ENCODE measurements at regions not wholly inside any gene's neighbourhood (a gene's known extent, or its start where the extent isn't known, plus 50 kb on each side); places are given as distances from the start of the nearest gene placed in this dataset.

GRCh38 chr3:41001556-41001955 lies 197.7 kb upstream of the CTNNB1 start:
- no peak for DNase-seq (ENCODE audit: low spot score in 2 of 2, unreplicated experiment in 2 of 2)
- TF ChIP-seq CTCF (IDR thresholded peaks at IDR 0.05; ENCODE audit: unreplicated experiment) = no peak
- Mint-ChIP-seq H3K27me3 (ENCODE audit: low read depth) (peaks cover 1% of the 10 kb centered on the region), H3K36me3 (no peaks in the 10 kb centered on the region), H3K4me1 (peaks cover 5% of the 10 kb centered on the region), H3K9me3 (peaks cover 2% of the 10 kb centered on the region), H3K27ac (no peak overlapping the region), H3K4me3 (no peak overlapping the region)

- H3K4me3 Mint-ChIP-seq = no peak overlapping the region
- peaks cover 1% of the 10 kb centered on the region for H3K27me3 Mint-ChIP-seq (ENCODE audit: low read depth)
- H3K9me3 Mint-ChIP-seq = peaks cover 8% of the 10 kb centered on the region
- DNase-seq (ENCODE audit: low spot score in 2 of 2, unreplicated experiment in 2 of 2) = no peak
- no peaks in the 10 kb centered on the region for H3K4me1 Mint-ChIP-seq
- no peak for TF ChIP-seq CTCF (IDR thresholded peaks at IDR 0.05; ENCODE audit: unreplicated experiment)
- H3K36me3 Mint-ChIP-seq = no peaks in the 10 kb centered on the region
- H3K27ac Mint-ChIP-seq = no peak overlapping the region
These were observed 197.2 kb upstream of the CTNNB1 start for GRCh38 chr3:41002104-41002503.

- no peak for TF ChIP-seq CTCF (IDR thresholded peaks at IDR 0.05; ENCODE audit: unreplicated experiment)
- peaks cover 23% of the 10 kb centered on the region for H3K9me3 Mint-ChIP-seq
- H3K36me3 Mint-ChIP-seq = peaks cover 11% of the 10 kb centered on the region
- no peak overlapping the region for H3K27ac Mint-ChIP-seq
- peaks cover 1% of the 10 kb centered on the region for H3K27me3 Mint-ChIP-seq (ENCODE audit: low read depth)
- no peak overlapping the region for H3K4me3 Mint-ChIP-seq
- no peak for DNase-seq (ENCODE audit: low spot score in 2 of 2, unreplicated experiment in 2 of 2)
- H3K4me1 Mint-ChIP-seq = peaks cover 15% of the 10 kb centered on the region
These were observed 191.9 kb upstream of the CTNNB1 start for GRCh38 chr3:41007399-41007798.

GRCh38 chr3:41011854-41012253 lies 187.5 kb upstream of the CTNNB1 start:
- no peak overlapping the region for H3K4me3 Mint-ChIP-seq
- peaks cover 17% of the 10 kb centered on the region for H3K4me1 Mint-ChIP-seq
- H3K27ac Mint-ChIP-seq = no peak overlapping the region
- H3K36me3 Mint-ChIP-seq = peaks cover 11% of the 10 kb centered on the region
- peaks cover 18% of the 10 kb centered on the region for H3K9me3 Mint-ChIP-seq
- TF ChIP-seq CTCF (IDR thresholded peaks at IDR 0.05; ENCODE audit: unreplicated experiment) = no peak
- DNase-seq (ENCODE audit: low spot score in 2 of 2, unreplicated experiment in 2 of 2) = no peak
- H3K27me3 Mint-ChIP-seq (ENCODE audit: low read depth) = no peaks in the 10 kb centered on the region

- no peak for DNase-seq (ENCODE audit: low spot score in 2 of 2, unreplicated experiment in 2 of 2)
- no peaks in the 10 kb centered on the region for H3K27me3 Mint-ChIP-seq (ENCODE audit: low read depth)
- H3K4me3 Mint-ChIP-seq = no peak overlapping the region
- no peaks in the 10 kb centered on the region for H3K36me3 Mint-ChIP-seq
- TF ChIP-seq CTCF (IDR thresholded peaks at IDR 0.05; ENCODE audit: unreplicated experiment) = no peak
- no peaks in the 10 kb centered on the region for H3K4me1 Mint-ChIP-seq
- H3K9me3 Mint-ChIP-seq = no peaks in the 10 kb centered on the region
- no peak overlapping the region for H3K27ac Mint-ChIP-seq
These were observed 180.4 kb upstream of the CTNNB1 start for GRCh38 chr3:41018855-41019254.
